ENCODE measurements at regions not wholly inside any gene's neighbourhood (a gene's known extent, or its start where the extent isn't known, plus 50 kb on each side); places are given as distances from the start of the nearest gene placed in this dataset.

DNA sequence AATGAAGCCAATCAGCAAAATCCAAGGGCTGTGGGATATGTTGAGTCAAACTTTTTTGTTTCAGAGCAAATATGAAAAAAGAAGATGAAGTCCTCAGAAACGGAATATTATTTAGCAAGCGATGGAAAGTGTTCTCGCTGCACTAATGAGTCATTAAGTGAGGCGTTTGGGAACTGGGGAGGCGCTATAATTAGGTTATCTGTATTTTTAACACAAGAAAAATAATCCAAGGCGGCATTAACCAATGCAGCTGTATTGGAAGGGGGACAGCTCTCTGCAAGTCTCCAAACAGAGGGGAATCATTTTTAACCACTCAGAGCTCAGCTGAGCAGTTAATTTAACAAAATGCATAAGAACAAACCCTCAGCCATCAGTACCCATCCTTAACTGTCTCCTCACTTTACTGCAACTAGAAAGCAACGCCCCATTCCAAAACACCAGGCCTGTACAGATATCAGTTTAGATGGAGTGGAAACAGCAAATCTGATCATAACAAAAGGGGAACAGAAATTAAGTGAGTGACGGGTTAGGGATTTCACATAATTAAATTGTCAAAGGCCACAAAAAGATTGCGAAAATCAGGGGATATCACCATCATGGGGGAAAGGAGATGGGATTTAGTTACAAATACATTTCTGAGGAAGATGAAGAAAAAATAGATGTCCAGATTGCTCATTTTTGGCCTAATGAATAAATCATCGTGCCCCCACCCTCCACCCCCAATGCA is 211.0 kb upstream of the TOX3 start:
- Histone ChIP-seq H4K20me1 (ENCODE audit: control insufficient read depth, extremely low read depth, insufficient read depth, low read length) (no peaks in the 10 kb centered on the region), H2AFZ (ENCODE audit: control insufficient read depth, low read length) (no peak overlapping the region), H3K4me2 (ENCODE audit: control insufficient read depth, extremely low read depth, insufficient read depth, low read depth, low read length) (no peak overlapping the region), H3K79me2 (ENCODE audit: control insufficient read depth, insufficient read depth, low read length) (no peaks in the 10 kb centered on the region), H3K27me3 (ENCODE audit: control insufficient read depth, extremely low read depth, insufficient read depth, low read length) (no peaks in the 10 kb centered on the region), H3K4me3 (ENCODE audit: control insufficient read depth in 2 of 3, extremely low read depth in 1 of 3, insufficient read depth in 2 of 3, low read depth in 1 of 3, low read length in 3 of 3) (no peak overlapping the region), H3K4me1 (ENCODE audit: control insufficient read depth, extremely low read depth, insufficient read depth, low read length) (no peaks in the 10 kb centered on the region), H3K9ac (ENCODE audit: control insufficient read depth, extremely low read depth, insufficient read depth, low read length) (no peak overlapping the region), H3K9me1 (ENCODE audit: control insufficient read depth, extremely low read depth, insufficient read depth, low read length) (no peaks in the 10 kb centered on the region), H3K36me3 (ENCODE audit: control insufficient read depth in 2 of 2, extremely low read depth in 1 of 2, insufficient read depth in 2 of 2, low read length in 2 of 2) (no peaks in the 10 kb centered on the region), H3K9me3 (ENCODE audit: control insufficient read depth, low read depth, low read length) (no peaks in the 10 kb centered on the region), H3K27ac (ENCODE audit: control insufficient read depth, insufficient read depth, low read length) (no peak overlapping the region)
- no peak for DNase-seq (ENCODE audit: low read depth, low spot score)
- FAIRE-seq = no peak
- TF ChIP-seq EZH2 (IDR thresholded peaks at IDR 0.05; ENCODE audit: low read length) = no peak
- TF ChIP-seq, protein P1, sequence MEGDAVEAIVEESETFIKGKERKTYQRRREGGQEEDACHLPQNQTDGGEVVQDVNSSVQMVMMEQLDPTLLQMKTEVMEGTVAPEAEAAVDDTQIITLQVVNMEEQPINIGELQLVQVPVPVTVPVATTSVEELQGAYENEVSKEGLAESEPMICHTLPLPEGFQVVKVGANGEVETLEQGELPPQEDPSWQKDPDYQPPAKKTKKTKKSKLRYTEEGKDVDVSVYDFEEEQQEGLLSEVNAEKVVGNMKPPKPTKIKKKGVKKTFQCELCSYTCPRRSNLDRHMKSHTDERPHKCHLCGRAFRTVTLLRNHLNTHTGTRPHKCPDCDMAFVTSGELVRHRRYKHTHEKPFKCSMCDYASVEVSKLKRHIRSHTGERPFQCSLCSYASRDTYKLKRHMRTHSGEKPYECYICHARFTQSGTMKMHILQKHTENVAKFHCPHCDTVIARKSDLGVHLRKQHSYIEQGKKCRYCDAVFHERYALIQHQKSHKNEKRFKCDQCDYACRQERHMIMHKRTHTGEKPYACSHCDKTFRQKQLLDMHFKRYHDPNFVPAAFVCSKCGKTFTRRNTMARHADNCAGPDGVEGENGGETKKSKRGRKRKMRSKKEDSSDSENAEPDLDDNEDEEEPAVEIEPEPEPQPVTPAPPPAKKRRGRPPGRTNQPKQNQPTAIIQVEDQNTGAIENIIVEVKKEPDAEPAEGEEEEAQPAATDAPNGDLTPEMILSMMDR (optimal IDR thresholded peaks at IDR 0.05 in 1 of 3, IDR thresholded peaks at IDR 0.05 in 1 of 3, conservative IDR thresholded peaks at IDR 0.05 in 1 of 3; ENCODE audit: extremely low read depth in 1 of 3, insufficient read depth in 2 of 3, low read length in 3 of 3) = no peak
- dilution Hi-C loops (cut with MboI; ENCODE audit: extremely low pct_ligation_motif_present, low sequenced_read_pairs) = no loop called here

DNA sequence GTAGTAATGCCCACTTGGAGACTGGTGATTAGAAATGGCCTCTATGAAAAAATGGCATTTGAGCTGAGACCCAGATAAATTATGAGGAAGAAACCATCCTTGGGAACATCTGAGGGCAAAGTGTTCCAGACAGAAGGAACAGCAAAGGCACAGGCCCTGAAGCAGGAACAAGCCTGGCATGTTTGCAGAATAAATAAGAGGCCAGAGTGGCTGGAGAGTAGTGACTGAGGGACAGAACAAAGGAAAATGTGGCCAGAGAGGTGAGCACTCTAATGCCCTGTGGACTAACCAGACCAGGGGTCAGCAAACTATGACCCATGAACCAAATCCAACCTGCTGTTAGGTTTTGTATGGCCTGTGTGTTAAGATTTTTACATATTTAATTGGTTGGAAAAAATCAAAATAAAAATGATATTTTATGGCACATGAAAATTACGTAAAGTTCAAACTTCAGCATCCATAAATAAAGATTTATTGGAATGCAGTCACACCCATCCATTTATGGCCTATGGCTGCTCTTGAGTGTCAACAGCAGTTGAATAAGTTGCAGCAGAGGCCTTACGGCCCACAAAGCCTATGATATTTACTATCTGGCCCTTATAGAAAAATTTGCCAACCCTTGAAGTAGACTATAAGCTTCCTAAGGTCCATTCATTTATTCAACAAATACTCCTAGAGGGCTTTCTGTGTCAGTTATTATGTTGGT is 210.0 kb upstream of the TOX3 start:
- H3K9me1 ChIP-seq (ENCODE audit: control insufficient read depth, extremely low read depth, insufficient read depth, low read length) = no peaks in the 10 kb centered on the region
- H4K20me1 ChIP-seq (ENCODE audit: control insufficient read depth, extremely low read depth, insufficient read depth, low read length) = no peaks in the 10 kb centered on the region
- H3K9me3 ChIP-seq (ENCODE audit: control insufficient read depth, low read depth, low read length) = no peaks in the 10 kb centered on the region
- no peaks in the 10 kb centered on the region for H3K79me2 ChIP-seq (ENCODE audit: control insufficient read depth, insufficient read depth, low read length)
- dilution Hi-C loops (cut with MboI; ENCODE audit: extremely low pct_ligation_motif_present, low sequenced_read_pairs) = no loop called here
- H3K4me1 ChIP-seq (ENCODE audit: control insufficient read depth, extremely low read depth, insufficient read depth, low read length) = no peaks in the 10 kb centered on the region
- FAIRE-seq = no peak
- no peak overlapping the region for H3K4me3 ChIP-seq (ENCODE audit: control insufficient read depth in 2 of 3, extremely low read depth in 1 of 3, insufficient read depth in 2 of 3, low read depth in 1 of 3, low read length in 3 of 3)
- no peak overlapping the region for H3K4me2 ChIP-seq (ENCODE audit: control insufficient read depth, extremely low read depth, insufficient read depth, low read depth, low read length)
- H3K9ac ChIP-seq (ENCODE audit: control insufficient read depth, extremely low read depth, insufficient read depth, low read length) = no peak overlapping the region
- H3K27ac ChIP-seq (ENCODE audit: control insufficient read depth, insufficient read depth, low read length) = no peak overlapping the region
- H3K36me3 ChIP-seq (ENCODE audit: control insufficient read depth in 2 of 2, extremely low read depth in 1 of 2, insufficient read depth in 2 of 2, low read length in 2 of 2) = no peaks in the 10 kb centered on the region
- TF ChIP-seq, protein P1 (optimal IDR thresholded peaks at IDR 0.05 in 1 of 3, IDR thresholded peaks at IDR 0.05 in 1 of 3, conservative IDR thresholded peaks at IDR 0.05 in 1 of 3; ENCODE audit: extremely low read depth in 1 of 3, insufficient read depth in 2 of 3, low read length in 3 of 3) = no peak
- no peak for TF ChIP-seq EZH2 (IDR thresholded peaks at IDR 0.05; ENCODE audit: low read length)
- no peaks in the 10 kb centered on the region for H3K27me3 ChIP-seq (ENCODE audit: control insufficient read depth, extremely low read depth, insufficient read depth, low read length)
- DNase-seq (ENCODE audit: low read depth, low spot score) = no peak
- no peak overlapping the region for H2AFZ ChIP-seq (ENCODE audit: control insufficient read depth, low read length)

Measured in keratinocyte (primary cell).